22Rv1 (cell line): ENCODE measurements at regions not wholly inside any gene's neighbourhood (a gene's known extent, or its start where the extent isn't known, plus 50 kb on each side); places are given as distances from the start of the nearest gene placed in this dataset.

Experiments
- H3K27ac ChIP-seq: fragments of 450-650 bp; 2 replicates; pipeline ENCODE4 v1.5.1; 2017
- ZFX ChIP-seq: fragments of 450-650 bp; IDR thresholded peaks from 2 replicates; pipeline ENCODE4 v1.6.1; 2017; ENCODE audit warnings: antibody characterized with exemption, borderline replicate concordance
- TF ChIP-seq, protein P1 (sequence below): fragments of 450-650 bp; IDR thresholded peaks from 2 replicates; pipeline ENCODE4 v1.5.1; 2017; ENCODE audit warnings: mild to moderate bottlenecking

DNA sequence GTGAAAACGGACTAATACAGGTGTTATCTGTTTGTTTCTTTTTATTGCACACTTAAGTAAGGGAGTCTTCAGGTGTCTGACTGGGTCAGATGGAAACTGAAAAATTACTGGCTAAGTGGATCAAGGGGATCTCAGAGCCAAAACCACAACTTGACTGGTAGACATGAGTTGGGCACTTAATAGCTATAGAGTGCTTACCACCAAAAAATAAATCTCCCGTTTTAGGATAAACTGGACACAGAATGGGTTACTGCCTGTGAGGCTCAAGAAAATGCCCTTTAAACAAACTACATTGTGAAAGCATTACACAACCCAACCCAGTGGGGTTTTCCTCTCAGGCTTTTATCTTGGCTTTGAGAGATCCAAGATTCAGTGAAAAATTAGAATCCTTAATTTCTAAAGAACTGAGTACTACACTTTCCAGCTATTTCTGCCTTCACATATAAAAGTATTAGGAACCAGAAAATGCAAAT, 134.0 kb upstream of the LYPLAL1 start:
- TF ChIP-seq ZFX = no peak
- TF ChIP-seq, protein P1, sequence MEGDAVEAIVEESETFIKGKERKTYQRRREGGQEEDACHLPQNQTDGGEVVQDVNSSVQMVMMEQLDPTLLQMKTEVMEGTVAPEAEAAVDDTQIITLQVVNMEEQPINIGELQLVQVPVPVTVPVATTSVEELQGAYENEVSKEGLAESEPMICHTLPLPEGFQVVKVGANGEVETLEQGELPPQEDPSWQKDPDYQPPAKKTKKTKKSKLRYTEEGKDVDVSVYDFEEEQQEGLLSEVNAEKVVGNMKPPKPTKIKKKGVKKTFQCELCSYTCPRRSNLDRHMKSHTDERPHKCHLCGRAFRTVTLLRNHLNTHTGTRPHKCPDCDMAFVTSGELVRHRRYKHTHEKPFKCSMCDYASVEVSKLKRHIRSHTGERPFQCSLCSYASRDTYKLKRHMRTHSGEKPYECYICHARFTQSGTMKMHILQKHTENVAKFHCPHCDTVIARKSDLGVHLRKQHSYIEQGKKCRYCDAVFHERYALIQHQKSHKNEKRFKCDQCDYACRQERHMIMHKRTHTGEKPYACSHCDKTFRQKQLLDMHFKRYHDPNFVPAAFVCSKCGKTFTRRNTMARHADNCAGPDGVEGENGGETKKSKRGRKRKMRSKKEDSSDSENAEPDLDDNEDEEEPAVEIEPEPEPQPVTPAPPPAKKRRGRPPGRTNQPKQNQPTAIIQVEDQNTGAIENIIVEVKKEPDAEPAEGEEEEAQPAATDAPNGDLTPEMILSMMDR = no peak
- no peak overlapping the region for H3K27ac ChIP-seq

DNA sequence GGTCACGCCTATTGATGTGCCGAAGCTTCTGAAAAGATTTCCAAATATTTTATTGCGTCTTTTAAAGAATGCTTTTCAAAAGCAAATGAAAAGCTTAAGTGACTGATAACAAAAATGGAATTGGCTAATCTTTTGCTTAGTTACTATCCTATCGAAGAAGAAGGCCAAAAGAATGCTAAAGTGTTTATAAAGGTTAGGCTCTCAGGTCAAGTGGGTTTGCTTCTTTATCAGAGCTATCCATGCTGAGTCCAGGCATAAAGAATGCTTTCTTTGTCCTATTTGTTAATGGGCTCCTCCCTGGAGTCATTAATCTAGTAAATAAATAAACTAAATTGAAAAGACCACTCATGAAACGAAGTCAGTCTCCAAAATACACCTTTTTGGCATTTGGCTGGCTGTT, 133.4 kb upstream of the LYPLAL1 start:
- no peak for TF ChIP-seq ZFX
- TF ChIP-seq, protein P1 = no peak
- H3K27ac ChIP-seq = no peak overlapping the region

DNA sequence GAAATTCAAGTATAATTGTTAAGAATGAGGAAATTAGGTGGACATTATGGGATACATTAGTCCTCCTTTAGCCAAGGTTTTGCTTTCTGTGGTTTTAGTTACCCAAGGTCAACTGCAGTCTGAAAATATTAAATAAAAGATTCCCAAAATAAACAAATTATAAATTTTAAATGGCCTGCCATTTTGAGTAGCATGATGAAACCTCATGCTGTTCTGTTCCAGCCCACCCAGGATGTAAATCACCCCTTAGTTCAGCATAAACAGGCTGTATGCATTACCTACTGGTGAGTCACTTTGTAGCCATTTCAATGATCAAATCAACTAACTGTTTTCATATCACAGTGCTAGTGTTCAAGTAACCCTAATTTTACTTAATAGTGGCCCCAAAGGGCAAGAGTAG, 132.5 kb upstream of the LYPLAL1 start:
- no peak for TF ChIP-seq ZFX
- TF ChIP-seq, protein P1 = no peak
- no peak overlapping the region for H3K27ac ChIP-seq

DNA sequence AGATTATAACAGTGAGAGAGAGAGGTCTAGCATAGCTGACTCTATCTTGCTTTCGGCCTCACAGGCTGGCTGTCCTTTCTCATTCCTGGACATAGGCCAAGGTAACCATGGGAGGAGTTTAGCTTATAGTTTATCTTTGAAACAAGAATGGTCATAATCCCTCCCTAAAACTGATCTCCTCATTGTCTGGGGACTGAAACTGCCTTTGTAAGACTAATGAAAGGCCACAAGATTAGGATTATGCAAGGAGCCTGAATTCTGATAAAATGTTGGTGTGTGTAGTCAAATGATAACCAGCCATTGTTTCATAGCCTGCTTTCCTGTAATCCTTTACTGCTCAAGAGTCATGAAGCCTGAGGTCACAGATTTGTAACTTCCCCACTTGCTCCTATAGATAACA, 131.9 kb upstream of the LYPLAL1 start:
- no peak for TF ChIP-seq ZFX
- TF ChIP-seq, protein P1 = no peak
- no peak overlapping the region for H3K27ac ChIP-seq

DNA sequence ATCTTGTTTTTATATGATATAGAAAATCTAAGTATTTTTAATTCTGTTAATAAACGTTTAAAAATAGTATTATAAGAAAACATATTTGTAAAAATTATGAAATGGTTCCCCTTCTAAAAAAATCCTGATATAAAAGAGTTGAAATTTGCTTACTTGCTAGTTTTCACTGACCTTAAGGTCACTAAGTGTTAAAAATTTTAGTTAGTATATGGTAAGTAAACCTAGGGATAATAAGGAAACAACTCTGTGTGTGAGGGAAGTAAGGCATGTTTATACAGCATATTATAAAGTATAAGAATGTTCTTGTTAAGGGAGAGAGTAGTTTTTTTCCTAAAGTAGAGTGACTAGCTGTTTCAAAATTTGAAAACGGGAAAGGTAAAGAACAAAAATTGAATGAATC, 130.9 kb upstream of the LYPLAL1 start:
- H3K27ac ChIP-seq = no peak overlapping the region
- TF ChIP-seq ZFX = no peak
- TF ChIP-seq, protein P1 = no peak

DNA sequence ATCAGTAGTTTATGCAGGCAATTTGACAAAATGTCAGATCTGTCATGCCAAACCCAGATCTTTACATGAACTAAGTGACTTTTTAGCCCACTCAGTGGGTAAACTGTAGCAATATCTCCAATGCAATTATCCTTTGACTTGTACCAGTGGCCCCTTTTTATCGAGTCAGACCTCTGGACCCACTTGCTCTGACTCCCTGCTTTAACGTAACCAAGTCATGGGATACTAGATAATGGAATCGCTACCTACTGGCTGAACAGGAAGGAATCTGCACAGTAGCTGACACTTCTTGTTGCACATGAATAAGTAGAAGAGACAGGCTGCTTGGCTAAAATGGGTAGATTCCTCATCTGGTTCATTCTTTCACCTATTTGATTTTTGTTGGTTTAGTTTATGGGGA, 128.4 kb upstream of the LYPLAL1 start:
- no peak overlapping the region for H3K27ac ChIP-seq
- TF ChIP-seq, protein P1 = no peak
- no peak for TF ChIP-seq ZFX

DNA sequence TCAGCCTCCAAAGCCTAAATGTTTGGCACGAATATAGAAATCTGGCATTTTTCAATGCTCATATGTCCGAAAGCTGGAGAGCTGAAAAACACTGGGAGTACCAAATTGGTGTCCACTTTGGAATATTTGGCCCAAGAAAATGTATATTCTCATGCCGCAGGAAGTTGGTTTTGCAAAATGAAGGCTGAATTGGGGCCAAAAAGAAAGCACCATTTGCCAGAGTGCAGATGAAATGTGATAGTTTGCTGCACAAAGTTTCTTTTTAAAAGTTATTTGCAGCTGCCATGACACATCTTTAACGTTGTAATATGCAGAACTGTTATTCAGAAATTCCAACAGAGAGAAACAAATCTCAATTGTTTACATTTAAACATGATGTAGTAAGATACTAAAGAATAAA, 124.2 kb upstream of the LYPLAL1 start:
- H3K27ac ChIP-seq = no peak overlapping the region
- TF ChIP-seq, protein P1 = no peak
- TF ChIP-seq ZFX = no peak
